GM21825 (cell line): ENCODE measurements at regions not wholly inside any gene's neighbourhood (a gene's known extent, or its start where the extent isn't known, plus 50 kb on each side); places are given as distances from the start of the nearest gene placed in this dataset.
"Not testable (repeated sequence)": the region's sequence is repeated elsewhere in the genome, so short reads cannot be mapped to it uniquely, and the experiment has no call there.

Source experiments
- ATAC-seq: cut with Tn5 transposase; IDR thresholded peaks from one replicate; pipeline ENCODE4 v1.9.1; 2021; ENCODE audit warnings: mild to moderate bottlenecking, moderate library complexity; ENCODE audit not compliant: unreplicated experiment

- no peak for ATAC-seq
These were observed 104.9 kb upstream of the ZNF536 start for GRCh38 chr19:30267332-30267731.

GRCh38 chr19:30268601-30269000, 103.6 kb upstream of the ZNF536 start:
- ATAC-seq = no peak

GRCh38 chr19:30269638-30270037, 102.5 kb upstream of the ZNF536 start:
- ATAC-seq = no peak

- ATAC-seq = no peak
These were observed 100.4 kb upstream of the ZNF536 start for GRCh38 chr19:30271816-30272215.

- no peak for ATAC-seq
These were observed 99.6 kb upstream of the ZNF536 start for GRCh38 chr19:30272554-30272953.

- ATAC-seq = no peak
These were observed 99.0 kb upstream of the ZNF536 start for GRCh38 chr19:30273184-30273583.

- no peak for ATAC-seq
These were observed 97.2 kb upstream of the ZNF536 start for GRCh38 chr19:30274987-30275386.

GRCh38 chr19:30276011-30276882, 95.9 kb upstream of the ZNF536 start:
- no peak for ATAC-seq

GRCh38 chr19:30276883-30277280, 95.3 kb upstream of the ZNF536 start:
- ATAC-seq = no peak

- no peak for ATAC-seq
These were observed 94.0 kb upstream of the ZNF536 start for GRCh38 chr19:30277941-30278881.

- ATAC-seq = no peak
These were observed 93.3 kb upstream of the ZNF536 start for GRCh38 chr19:30278882-30279254.

GRCh38 chr19:30280018-30280417, 92.2 kb upstream of the ZNF536 start:
- ATAC-seq = no peak

- ATAC-seq = no peak
These were observed 90.3 kb upstream of the ZNF536 start for GRCh38 chr19:30281906-30282305.

- no peak for ATAC-seq
These were observed 88.6 kb upstream of the ZNF536 start for GRCh38 chr19:30283556-30283955.

GRCh38 chr19:30284209-30284608, 88.0 kb upstream of the ZNF536 start:
- no peak for ATAC-seq

GRCh38 chr19:30284885-30285284, 87.3 kb upstream of the ZNF536 start:
- no peak for ATAC-seq

GRCh38 chr19:30286378-30286777, 85.8 kb upstream of the ZNF536 start:
- no peak for ATAC-seq

- no peak for ATAC-seq
These were observed 84.9 kb upstream of the ZNF536 start for GRCh38 chr19:30287259-30287658.

- ATAC-seq = no peak
These were observed 84.2 kb upstream of the ZNF536 start for GRCh38 chr19:30287973-30288372.

GRCh38 chr19:30288911-30289310, 83.3 kb upstream of the ZNF536 start:
- ATAC-seq = no peak

- ATAC-seq = no peak
These were observed 82.8 kb upstream of the ZNF536 start for GRCh38 chr19:30289336-30289735.

GRCh38 chr19:30290805-30291204, 81.4 kb upstream of the ZNF536 start:
- not testable (repeated sequence) for ATAC-seq
